ENCODE measurements at regions not wholly inside any gene's neighbourhood (a gene's known extent, or its start where the extent isn't known, plus 50 kb on each side); places are given as distances from the start of the nearest gene placed in this dataset.

DNA sequence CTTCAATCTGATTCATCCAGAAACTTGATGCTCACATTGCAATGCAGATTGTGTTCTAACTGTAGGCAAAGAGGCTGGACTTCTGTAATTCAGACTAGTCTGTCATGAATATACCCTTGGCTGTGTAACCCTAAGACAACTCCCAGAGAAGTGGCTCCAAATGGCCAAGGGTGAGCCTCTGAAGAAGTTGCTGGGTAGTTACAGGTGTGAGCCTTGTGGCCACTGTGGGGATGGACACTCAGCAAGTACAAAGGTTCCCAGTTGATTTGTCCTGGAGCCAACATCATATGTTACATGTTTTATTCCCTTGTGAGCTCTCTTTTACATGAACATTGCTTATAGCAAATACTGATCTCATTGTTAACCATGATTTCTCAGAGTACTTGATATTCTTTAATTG, 94.8 kb upstream of the KCNJ3 start:
- TF ChIP-seq, protein P1, sequence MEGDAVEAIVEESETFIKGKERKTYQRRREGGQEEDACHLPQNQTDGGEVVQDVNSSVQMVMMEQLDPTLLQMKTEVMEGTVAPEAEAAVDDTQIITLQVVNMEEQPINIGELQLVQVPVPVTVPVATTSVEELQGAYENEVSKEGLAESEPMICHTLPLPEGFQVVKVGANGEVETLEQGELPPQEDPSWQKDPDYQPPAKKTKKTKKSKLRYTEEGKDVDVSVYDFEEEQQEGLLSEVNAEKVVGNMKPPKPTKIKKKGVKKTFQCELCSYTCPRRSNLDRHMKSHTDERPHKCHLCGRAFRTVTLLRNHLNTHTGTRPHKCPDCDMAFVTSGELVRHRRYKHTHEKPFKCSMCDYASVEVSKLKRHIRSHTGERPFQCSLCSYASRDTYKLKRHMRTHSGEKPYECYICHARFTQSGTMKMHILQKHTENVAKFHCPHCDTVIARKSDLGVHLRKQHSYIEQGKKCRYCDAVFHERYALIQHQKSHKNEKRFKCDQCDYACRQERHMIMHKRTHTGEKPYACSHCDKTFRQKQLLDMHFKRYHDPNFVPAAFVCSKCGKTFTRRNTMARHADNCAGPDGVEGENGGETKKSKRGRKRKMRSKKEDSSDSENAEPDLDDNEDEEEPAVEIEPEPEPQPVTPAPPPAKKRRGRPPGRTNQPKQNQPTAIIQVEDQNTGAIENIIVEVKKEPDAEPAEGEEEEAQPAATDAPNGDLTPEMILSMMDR (IDR thresholded peaks at IDR 0.05), result no peak
- no peak for TF ChIP-seq EZH2 (IDR thresholded peaks at IDR 0.05; ENCODE audit: borderline replicate concordance, insufficient read depth, low read depth, low read length, poor library complexity, severe bottlenecking)
